ENCODE measurements at regions not wholly inside any gene's neighbourhood (a gene's known extent, or its start where the extent isn't known, plus 50 kb on each side); places are given as distances from the start of the nearest gene placed in this dataset.

GRCh38 chr12:60072911-60073310 lies 477.1 kb downstream of the SLC16A7 start:
- H3K4me1 ChIP-seq = peaks cover 0 to 5% (median 0%) of the 10 kb centered on the region in 4 donors
- H3K27ac ChIP-seq = no peak overlapping the region
- DNase-seq = no peak
- H3K36me3 ChIP-seq = no peaks in the 10 kb centered on the region
- no peak for TF ChIP-seq POLR2A (IDR thresholded peaks at IDR 0.05)
- TF ChIP-seq EP300 (IDR thresholded peaks at IDR 0.05) = no peak
- TF ChIP-seq POLR2AphosphoS5 (IDR thresholded peaks at IDR 0.05) = no peak
- TF ChIP-seq, protein P1, sequence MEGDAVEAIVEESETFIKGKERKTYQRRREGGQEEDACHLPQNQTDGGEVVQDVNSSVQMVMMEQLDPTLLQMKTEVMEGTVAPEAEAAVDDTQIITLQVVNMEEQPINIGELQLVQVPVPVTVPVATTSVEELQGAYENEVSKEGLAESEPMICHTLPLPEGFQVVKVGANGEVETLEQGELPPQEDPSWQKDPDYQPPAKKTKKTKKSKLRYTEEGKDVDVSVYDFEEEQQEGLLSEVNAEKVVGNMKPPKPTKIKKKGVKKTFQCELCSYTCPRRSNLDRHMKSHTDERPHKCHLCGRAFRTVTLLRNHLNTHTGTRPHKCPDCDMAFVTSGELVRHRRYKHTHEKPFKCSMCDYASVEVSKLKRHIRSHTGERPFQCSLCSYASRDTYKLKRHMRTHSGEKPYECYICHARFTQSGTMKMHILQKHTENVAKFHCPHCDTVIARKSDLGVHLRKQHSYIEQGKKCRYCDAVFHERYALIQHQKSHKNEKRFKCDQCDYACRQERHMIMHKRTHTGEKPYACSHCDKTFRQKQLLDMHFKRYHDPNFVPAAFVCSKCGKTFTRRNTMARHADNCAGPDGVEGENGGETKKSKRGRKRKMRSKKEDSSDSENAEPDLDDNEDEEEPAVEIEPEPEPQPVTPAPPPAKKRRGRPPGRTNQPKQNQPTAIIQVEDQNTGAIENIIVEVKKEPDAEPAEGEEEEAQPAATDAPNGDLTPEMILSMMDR (IDR thresholded peaks at IDR 0.05) = no peak
- intact Hi-C loops (cut with DNase I) = no loop called here
- no peaks in the 10 kb centered on the region for H3K9me3 ChIP-seq
- no peaks in the 10 kb centered on the region for H3K27me3 ChIP-seq
- H3K4me3 ChIP-seq = no peak overlapping the region

- peaks cover 0 to 5% (median 0%) of the 10 kb centered on the region in 4 donors for H3K4me1 ChIP-seq
- TF ChIP-seq EP300 (IDR thresholded peaks at IDR 0.05) (no peak), POLR2A (IDR thresholded peaks at IDR 0.05) (no peak), POLR2AphosphoS5 (IDR thresholded peaks at IDR 0.05) (no peak)
- TF ChIP-seq, protein P1 (IDR thresholded peaks at IDR 0.05) = no peak
- intact Hi-C loops (cut with DNase I) = no loop called here
- H3K36me3 ChIP-seq = no peaks in the 10 kb centered on the region
- WGBS, 2 donors = 56 to 86% methylated on average over 2 of the region's 2 CpGs
- no peaks in the 10 kb centered on the region for H3K27me3 ChIP-seq
- no peaks in the 10 kb centered on the region for H3K9me3 ChIP-seq
- no peak for DNase-seq
- H3K4me3 ChIP-seq = no peak overlapping the region
- no peak overlapping the region for H3K27ac ChIP-seq
Observed at GRCh38 chr12:60075091-60075490, 479.3 kb downstream of the SLC16A7 start.

DNA sequence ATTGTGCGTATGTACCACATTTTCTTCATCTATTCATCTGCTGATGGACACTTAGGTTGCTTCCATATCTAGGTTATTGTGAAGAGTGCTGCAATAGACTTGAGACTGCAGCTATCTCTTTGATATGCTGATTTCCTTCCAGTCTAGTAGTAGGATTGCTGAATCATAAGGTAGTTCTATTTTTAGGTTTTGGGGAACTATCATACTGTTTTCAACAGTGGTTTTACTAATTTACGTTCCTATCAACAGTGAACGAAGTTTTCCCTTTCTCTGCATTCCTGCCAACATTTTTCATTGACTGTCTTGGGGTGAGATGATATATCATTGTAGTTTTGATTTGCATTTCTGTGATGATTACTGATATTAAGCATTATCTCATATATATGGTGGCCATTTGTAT lies 482.2 kb downstream of the SLC16A7 start:
- 64 to 81% methylated on average over 3 of the region's 3 CpGs for WGBS, 2 donors
- H3K27me3 ChIP-seq = no peaks in the 10 kb centered on the region
- H3K27ac ChIP-seq = no peak overlapping the region
- intact Hi-C loops (cut with DNase I) = no loop called here
- no peak for DNase-seq
- no peaks in the 10 kb centered on the region for H3K9me3 ChIP-seq
- TF ChIP-seq, protein P1 (IDR thresholded peaks at IDR 0.05) = no peak
- TF ChIP-seq EP300 (IDR thresholded peaks at IDR 0.05) (no peak), POLR2A (IDR thresholded peaks at IDR 0.05) (no peak), POLR2AphosphoS5 (IDR thresholded peaks at IDR 0.05) (no peak)
- no peaks in the 10 kb centered on the region for H3K4me1 ChIP-seq
- no peak overlapping the region for H3K4me3 ChIP-seq
- H3K36me3 ChIP-seq = no peaks in the 10 kb centered on the region

- H3K4me3 ChIP-seq = no peak overlapping the region
- H3K36me3 ChIP-seq = no peaks in the 10 kb centered on the region
- no peaks in the 10 kb centered on the region for H3K9me3 ChIP-seq
- H3K4me1 ChIP-seq = no peaks in the 10 kb centered on the region
- no peak overlapping the region for H3K27ac ChIP-seq
- intact Hi-C loops (cut with DNase I) = no loop called here
- TF ChIP-seq, protein P1 (IDR thresholded peaks at IDR 0.05) = no peak
- H3K27me3 ChIP-seq = no peaks in the 10 kb centered on the region
- DNase-seq = no peak
Observed at GRCh38 chr12:60093428-60093827, 497.6 kb downstream of the SLC16A7 start.

- Histone ChIP-seq H3K4me1 (no peaks in the 10 kb centered on the region), H3K9me3 (peaks cover 0 to 4% (median 0%) of the 10 kb centered on the region in 4 donors), H3K36me3 (no peaks in the 10 kb centered on the region), H3K27ac (no peak overlapping the region), H3K27me3 (no peaks in the 10 kb centered on the region), H3K4me3 (no peak overlapping the region)
- TF ChIP-seq, protein P1 (IDR thresholded peaks at IDR 0.05) = no peak
- TF ChIP-seq POLR2AphosphoS5 (IDR thresholded peaks at IDR 0.05) (no peak), POLR2A (IDR thresholded peaks at IDR 0.05) (no peak), EP300 (IDR thresholded peaks at IDR 0.05) (no peak)
- intact Hi-C loops (cut with DNase I) = no loop called here
- no peak for DNase-seq
- 57 to 75% methylated on average over 1 of the region's 1 CpG for WGBS, 2 donors
Observed at GRCh38 chr12:60094436-60094835, 498.6 kb downstream of the SLC16A7 start.

All from sigmoid colon (tissue), 6 donors.